ENCODE measurements at regions not wholly inside any gene's neighbourhood (a gene's known extent, or its start where the extent isn't known, plus 50 kb on each side); places are given as distances from the start of the nearest gene placed in this dataset.

DNA sequence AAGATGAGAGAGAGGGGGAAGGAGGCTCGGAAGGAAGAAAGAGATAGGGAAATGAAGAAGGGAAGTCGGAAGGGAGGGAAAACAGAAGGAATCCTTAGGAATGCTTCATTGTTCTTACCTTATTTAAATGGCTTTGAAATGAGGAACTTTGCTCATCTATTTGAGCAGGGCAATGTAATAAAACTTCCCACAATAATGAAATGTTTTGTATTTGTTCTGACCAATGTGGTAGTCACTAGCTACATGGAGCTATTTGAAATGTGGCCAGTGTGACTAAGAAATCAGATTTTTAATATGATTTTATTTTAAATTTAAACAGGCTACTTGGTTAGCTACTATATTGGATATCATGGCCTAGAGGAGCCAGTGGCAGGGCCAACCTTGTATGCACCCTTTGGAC is 510.6 kb downstream of the HTR7 start:
- DNase-seq, result no peak

- no peak for DNase-seq
Observed at GRCh38 chr10:90350122-90350521, 507.7 kb downstream of the HTR7 start.

- DNase-seq, result no peak
Observed at GRCh38 chr10:90352288-90352687, 505.6 kb downstream of the HTR7 start.

- no peak for DNase-seq
Observed at GRCh38 chr10:90354914-90355313, 502.9 kb downstream of the HTR7 start.

- no peak for DNase-seq
Observed at GRCh38 chr10:90363799-90364483, 493.9 kb downstream of the HTR7 start.

- no peak for DNase-seq
Observed at GRCh38 chr10:90372451-90372850, 485.4 kb downstream of the HTR7 start.

DNA sequence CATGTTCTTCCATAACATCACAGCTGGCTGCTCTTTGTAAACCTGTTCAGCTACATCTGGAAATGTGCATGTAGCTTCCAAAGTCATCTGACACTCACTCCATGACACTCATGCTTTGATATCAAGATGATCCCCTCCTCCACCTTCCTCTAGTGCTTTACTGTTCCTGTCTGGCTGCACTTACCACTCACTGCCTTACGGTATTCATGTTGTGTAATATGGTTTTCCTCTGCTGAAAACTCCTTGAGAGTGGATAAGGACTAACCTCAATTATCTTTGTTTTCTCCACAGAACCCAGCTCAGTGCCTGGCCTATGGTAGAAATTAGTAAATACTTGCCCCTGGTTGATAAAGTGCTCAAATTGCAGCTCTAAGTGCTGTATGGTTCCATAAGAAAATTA is 483.9 kb downstream of the HTR7 start:
- no peak for DNase-seq

DNA sequence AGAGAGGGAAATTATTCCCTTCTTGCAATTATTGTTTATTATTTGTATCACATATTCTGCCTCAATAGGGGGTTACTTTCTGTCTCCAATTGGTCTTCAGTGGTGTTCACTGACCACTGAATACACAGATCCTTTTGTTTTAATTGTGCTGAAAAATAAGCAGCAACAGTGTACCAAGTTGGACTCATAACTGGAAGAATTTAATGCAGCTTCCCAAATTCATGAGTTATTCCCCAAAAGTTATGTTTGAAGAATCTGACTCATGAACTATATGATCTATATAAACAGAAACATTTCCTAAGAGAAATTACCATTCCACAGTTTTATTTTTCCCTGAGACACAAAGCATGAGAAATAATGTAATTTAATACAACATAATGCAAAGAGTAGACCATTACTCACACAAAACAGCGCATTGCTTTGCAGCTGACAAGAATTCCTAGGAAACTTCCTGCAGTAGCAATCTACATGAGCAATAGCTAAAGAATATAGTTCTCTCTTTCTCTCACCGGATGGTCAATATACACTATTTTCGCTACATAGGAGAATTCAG is 479.2 kb downstream of the HTR7 start:
- no peak for DNase-seq

GRCh38 chr10:90381468-90381867 is 476.4 kb downstream of the HTR7 start:
- no peak for DNase-seq

- DNase-seq, result no peak
Observed at GRCh38 chr10:90389876-90390275, 468.0 kb downstream of the HTR7 start.

DNA sequence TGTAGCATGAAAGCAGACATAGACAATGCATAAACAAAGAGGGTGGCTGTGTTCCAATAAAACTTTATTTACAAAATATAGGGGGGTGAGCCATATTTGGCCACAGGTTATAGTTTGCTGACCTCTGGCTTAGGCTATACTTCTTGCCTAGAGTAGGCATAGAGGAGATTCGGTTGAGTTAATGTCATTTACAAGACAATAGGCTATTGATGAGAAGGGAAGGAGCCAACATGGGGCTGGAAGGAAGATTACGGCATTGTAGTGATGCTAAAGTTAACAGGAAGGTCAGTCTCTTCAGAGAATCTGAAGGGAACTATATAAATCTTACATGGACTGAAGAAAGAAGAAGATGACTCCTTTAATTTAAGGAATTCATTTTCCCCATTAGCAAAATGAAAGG is 463.5 kb downstream of the HTR7 start:
- no peak for DNase-seq

DNA sequence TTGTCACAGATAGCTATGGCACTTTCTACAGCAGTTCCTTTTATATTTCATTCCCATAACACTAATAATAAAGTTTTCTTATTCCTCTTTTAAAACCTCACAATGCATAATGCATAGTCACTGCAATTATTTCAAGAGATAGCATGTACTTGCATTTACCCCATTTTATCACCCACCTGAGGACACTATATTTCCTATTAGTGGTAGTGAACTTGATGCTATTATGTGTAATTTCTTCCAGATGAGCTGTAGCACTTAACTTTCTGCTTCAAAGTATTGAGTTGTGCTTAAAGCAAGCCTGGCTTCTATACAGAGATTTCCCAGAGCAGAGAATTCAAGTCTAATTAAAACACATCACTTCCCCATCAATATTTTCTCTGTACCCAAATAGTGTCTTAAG is 461.1 kb downstream of the HTR7 start:
- no peak for DNase-seq

GRCh38 chr10:90398566-90398965 is 459.3 kb downstream of the HTR7 start:
- no peak for DNase-seq

- DNase-seq, result no peak
Observed at GRCh38 chr10:90399782-90400181, 458.1 kb downstream of the HTR7 start.

- DNase-seq, result no peak
Observed at GRCh38 chr10:90403211-90404000, 454.4 kb downstream of the HTR7 start.

DNA sequence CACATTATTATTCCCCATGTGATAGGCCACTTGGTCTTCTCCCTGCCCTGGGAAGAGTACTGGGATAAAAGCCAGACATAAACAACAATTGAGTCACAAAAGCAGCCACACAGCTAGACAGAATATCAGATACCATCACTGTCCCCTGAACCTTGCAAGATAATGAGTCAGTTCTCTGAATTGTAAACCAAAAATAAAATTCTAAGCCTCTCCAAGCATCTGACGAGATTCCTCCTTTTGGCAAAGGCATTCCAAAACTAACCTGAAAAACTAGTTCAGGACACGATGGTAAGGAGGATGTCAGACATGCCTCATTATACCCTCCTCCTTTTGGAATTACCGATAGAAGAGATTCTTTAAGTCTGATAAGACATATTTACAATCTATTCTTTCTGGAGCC is 450.7 kb downstream of the HTR7 start:
- no peak for DNase-seq

- DNase-seq, result no peak
Observed at GRCh38 chr10:90407851-90408250, 450.0 kb downstream of the HTR7 start.

DNA sequence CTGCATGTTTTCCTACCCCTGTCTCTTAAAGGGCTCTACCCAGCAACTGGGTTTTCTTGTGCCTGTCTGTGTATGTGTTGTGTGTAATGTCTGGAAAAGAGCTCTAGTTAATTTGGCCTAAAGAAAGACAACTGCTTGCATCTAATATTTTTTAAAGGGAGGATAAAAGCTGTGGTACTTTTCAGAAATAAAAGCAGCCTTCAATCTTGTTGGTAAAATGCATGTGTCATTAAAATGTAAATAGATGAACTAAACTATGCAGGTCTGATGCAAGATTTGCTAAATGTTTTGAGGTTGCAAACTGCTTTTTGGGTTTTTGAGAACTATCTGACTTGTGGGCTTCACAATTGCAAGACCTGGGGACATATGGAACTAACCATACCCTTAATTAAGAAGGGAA is 445.3 kb downstream of the HTR7 start:
- no peak for DNase-seq

GRCh38 chr10:90413196-90413595 is 444.6 kb downstream of the HTR7 start:
- DNase-seq, result no peak

DNA sequence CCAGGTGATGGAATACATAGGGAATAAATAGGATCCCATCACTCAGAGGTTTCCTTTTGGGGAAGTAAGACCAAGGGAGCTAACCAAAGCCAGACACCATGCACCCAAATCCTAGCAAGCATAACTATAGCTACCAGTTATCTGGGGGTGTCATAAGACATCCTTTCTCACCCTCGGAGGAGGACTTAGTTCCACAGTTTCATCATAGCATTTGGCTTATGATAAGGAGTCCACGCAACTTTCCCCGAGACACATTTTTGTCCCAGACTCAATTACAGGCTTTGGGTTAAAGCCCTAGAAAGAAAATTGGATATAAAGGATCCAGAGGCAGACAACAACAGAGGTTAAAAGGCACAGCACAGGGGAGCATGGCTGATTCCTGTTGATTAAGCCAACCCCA is 442.9 kb downstream of the HTR7 start:
- no peak for DNase-seq

GRCh38 chr10:90417029-90417428 is 440.8 kb downstream of the HTR7 start:
- DNase-seq, result no peak

GRCh38 chr10:90417476-90418210 is 440.2 kb downstream of the HTR7 start:
- DNase-seq, result no peak

DNA sequence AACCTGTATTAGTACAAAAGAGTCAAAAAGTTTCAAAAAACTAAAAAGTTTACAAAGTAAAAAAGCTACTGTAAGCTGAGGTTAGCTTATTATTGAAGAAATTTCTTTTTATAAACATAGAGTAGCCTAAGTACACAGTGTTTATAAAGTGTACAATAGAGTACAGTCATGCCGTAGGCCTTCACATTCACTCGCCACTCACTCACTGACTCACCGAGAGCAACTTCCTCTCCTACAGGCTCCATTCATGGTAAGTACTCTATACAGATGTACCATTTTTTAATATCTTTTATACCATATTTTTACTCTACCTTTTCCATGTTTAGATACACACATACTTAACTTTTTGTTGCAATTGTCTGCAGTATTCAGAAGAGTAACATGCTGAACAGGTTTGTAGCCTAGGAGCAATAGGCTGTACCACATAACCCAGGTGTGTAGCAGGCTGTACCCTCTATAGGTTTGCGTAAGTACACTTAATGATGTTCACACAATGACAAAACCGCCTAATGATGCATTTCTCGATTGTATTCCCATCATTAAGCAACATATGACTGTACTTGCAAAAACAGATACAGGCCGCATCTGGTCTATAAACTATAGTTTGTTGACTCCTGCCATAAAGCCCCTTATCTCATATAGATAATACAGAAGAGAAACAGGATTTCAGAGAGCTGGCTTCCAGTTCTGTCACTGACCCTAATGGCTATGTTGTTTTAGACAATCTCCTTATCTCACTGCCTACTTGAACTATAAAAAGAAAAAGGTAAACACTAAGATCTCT is 438.8 kb downstream of the HTR7 start:
- DNase-seq, result no peak
